ENCODE measurements at regions not wholly inside any gene's neighbourhood (a gene's known extent, or its start where the extent isn't known, plus 50 kb on each side); places are given as distances from the start of the nearest gene placed in this dataset.
"Not testable (repeated sequence)": the region's sequence is repeated elsewhere in the genome, so short reads cannot be mapped to it uniquely, and the experiment has no call there.

- Mint-ChIP-seq H3K4me3 (ENCODE audit: unreplicated experiment) (no peak overlapping the region), H3K9me3 (ENCODE audit: low read depth) (no peaks in the 10 kb centered on the region), H3K4me1 (ENCODE audit: low read depth) (no peaks in the 10 kb centered on the region), H3K36me3 (ENCODE audit: low read depth) (no peaks in the 10 kb centered on the region), H3K27ac (ENCODE audit: unreplicated experiment) (no peak overlapping the region), H3K27me3 (ENCODE audit: low read depth) (peaks cover 23% of the 10 kb centered on the region)
- TF ChIP-seq CTCF (IDR thresholded peaks at IDR 0.05): no peak
- DNase-seq (ENCODE audit: low spot score): no peak
These were observed 192.5 kb upstream of the ADAMTS3 start for GRCh38 chr4:72761368-72762038.

- not testable (repeated sequence) for DNase-seq (ENCODE audit: low spot score); H3K27me3 Mint-ChIP-seq (ENCODE audit: low read depth); H3K27ac Mint-ChIP-seq (ENCODE audit: unreplicated experiment); H3K36me3 Mint-ChIP-seq (ENCODE audit: low read depth); H3K4me3 Mint-ChIP-seq (ENCODE audit: unreplicated experiment); H3K4me1 Mint-ChIP-seq (ENCODE audit: low read depth)
- H3K9me3 Mint-ChIP-seq (ENCODE audit: low read depth): peaks cover 31% of the 10 kb centered on the region
These were observed 184.4 kb upstream of the ADAMTS3 start for GRCh38 chr4:72753414-72753813.

- H3K27ac Mint-ChIP-seq (ENCODE audit: unreplicated experiment): no peak overlapping the region
- DNase-seq (ENCODE audit: low spot score): no peak
- no peak for TF ChIP-seq CTCF (IDR thresholded peaks at IDR 0.05)
- H3K27me3 Mint-ChIP-seq (ENCODE audit: low read depth): peaks cover 4% of the 10 kb centered on the region
- H3K4me1 Mint-ChIP-seq (ENCODE audit: low read depth): no peaks in the 10 kb centered on the region
- no peak overlapping the region for H3K4me3 Mint-ChIP-seq (ENCODE audit: unreplicated experiment)
- no peaks in the 10 kb centered on the region for H3K9me3 Mint-ChIP-seq (ENCODE audit: low read depth)
- H3K36me3 Mint-ChIP-seq (ENCODE audit: low read depth): no peaks in the 10 kb centered on the region
These were observed 175.2 kb upstream of the ADAMTS3 start for GRCh38 chr4:72744103-72744725.

- H3K4me1 Mint-ChIP-seq (ENCODE audit: low read depth): no peaks in the 10 kb centered on the region
- no peak overlapping the region for H3K27ac Mint-ChIP-seq (ENCODE audit: unreplicated experiment)
- no peak for DNase-seq (ENCODE audit: low spot score)
- no peak for TF ChIP-seq CTCF (IDR thresholded peaks at IDR 0.05)
- H3K9me3 Mint-ChIP-seq (ENCODE audit: low read depth): no peaks in the 10 kb centered on the region
- no peak overlapping the region for H3K4me3 Mint-ChIP-seq (ENCODE audit: unreplicated experiment)
- H3K36me3 Mint-ChIP-seq (ENCODE audit: low read depth): no peaks in the 10 kb centered on the region
- peaks cover 4% of the 10 kb centered on the region for H3K27me3 Mint-ChIP-seq (ENCODE audit: low read depth)
These were observed 174.1 kb upstream of the ADAMTS3 start for GRCh38 chr4:72743078-72743477.

- no peak for TF ChIP-seq CTCF (IDR thresholded peaks at IDR 0.05)
- H3K27me3 Mint-ChIP-seq (ENCODE audit: low read depth): peaks cover 19% of the 10 kb centered on the region
- H3K9me3 Mint-ChIP-seq (ENCODE audit: low read depth): no peaks in the 10 kb centered on the region
- no peaks in the 10 kb centered on the region for H3K36me3 Mint-ChIP-seq (ENCODE audit: low read depth)
- no peak for DNase-seq (ENCODE audit: low spot score)
- H3K4me1 Mint-ChIP-seq (ENCODE audit: low read depth): peaks cover 12% of the 10 kb centered on the region
- H3K27ac Mint-ChIP-seq (ENCODE audit: unreplicated experiment): no peak overlapping the region
- H3K4me3 Mint-ChIP-seq (ENCODE audit: unreplicated experiment): no peak overlapping the region
These were observed 146.3 kb upstream of the ADAMTS3 start for GRCh38 chr4:72715299-72715698.

Measured in chondrocyte (in vitro differentiated cells).